ENCODE measurements at regions not wholly inside any gene's neighbourhood (a gene's known extent, or its start where the extent isn't known, plus 50 kb on each side); places are given as distances from the start of the nearest gene placed in this dataset.
"Not testable (repeated sequence)": the region's sequence is repeated elsewhere in the genome, so short reads cannot be mapped to it uniquely, and the experiment has no call there.

DNA sequence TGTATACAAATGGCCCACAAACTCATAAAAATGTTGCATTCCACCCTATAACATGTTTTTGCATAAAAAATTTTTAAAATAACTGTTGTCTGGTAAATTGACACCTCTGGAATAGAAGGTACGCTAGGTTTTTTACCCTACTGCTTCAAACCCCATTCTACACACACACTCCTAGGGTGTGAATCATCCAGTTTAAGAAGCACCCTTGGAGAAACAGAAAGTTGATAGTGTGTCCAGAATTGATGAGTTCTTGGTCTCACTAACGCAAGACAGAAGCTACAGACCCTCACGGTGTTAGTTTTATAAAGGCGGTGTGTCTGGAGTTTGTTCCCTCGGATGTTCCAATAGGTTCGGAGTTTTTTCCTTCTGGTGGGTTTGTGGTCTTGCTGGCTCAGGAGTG is 158.5 kb downstream of the KLRB1 start:
- no peak for DNase-seq (ENCODE audit: low read depth)

DNA sequence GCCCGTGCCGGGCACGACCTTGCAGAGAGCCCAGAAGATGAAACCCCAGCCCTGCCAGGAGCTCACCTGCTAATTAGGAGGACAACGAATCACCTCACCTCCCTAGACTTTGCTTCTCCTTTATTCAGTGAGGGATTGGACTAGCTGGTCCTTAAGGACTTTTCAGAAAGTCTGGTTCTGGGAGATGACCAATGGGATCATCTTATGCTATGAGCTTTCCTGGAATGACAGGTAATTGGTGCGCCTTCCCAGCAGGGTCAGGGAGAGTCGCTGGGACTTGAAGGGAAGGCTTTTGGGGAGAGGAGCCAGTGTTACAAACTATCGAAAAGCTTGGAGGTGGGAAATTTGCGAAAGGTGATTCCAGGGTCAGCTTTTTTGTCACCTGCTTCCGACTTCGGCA is 159.1 kb downstream of the KLRB1 start:
- DNase-seq (ENCODE audit: low read depth): not testable (repeated sequence)

DNA sequence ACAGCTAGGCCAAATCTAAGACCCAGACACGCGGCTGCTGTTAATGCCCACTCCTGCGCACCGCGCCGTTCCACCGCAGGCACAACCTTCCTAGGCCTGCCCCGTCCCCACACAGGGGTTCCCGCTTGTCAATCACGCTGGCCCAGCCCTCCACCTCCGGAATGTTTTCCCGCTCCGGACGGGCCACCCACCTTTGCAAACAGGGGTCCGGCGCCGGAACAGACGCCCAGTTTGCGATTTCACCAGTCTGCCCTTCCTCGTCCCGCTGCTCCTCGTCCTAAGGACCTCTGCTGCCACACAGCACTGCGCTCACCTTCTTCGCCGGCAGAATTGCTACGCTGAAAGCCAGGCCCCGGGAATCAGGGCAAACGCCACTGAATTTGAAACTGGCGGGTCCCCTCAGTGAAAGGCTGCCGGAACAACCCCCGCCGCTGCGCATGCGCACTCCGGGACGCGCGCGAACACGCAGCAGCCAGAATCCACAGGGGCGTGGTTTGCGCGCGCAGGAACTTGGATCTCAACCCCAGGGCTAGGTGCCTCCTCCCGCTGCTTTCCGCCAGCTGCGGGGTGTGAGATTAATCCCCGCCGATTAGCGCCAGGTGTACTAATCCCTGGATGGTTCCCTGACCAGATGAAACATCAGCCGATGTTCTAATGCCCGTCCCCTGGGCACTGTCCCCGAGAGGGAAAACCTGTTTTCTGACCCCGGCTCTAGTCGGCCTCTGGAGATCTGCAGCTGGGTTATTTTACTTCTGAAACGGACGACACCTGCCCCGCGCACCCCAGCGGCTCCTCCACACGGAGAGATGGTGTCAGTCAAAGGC is 159.7 kb downstream of the KLRB1 start:
- DNase-seq (ENCODE audit: low read depth): peak; percentile 86

DNA sequence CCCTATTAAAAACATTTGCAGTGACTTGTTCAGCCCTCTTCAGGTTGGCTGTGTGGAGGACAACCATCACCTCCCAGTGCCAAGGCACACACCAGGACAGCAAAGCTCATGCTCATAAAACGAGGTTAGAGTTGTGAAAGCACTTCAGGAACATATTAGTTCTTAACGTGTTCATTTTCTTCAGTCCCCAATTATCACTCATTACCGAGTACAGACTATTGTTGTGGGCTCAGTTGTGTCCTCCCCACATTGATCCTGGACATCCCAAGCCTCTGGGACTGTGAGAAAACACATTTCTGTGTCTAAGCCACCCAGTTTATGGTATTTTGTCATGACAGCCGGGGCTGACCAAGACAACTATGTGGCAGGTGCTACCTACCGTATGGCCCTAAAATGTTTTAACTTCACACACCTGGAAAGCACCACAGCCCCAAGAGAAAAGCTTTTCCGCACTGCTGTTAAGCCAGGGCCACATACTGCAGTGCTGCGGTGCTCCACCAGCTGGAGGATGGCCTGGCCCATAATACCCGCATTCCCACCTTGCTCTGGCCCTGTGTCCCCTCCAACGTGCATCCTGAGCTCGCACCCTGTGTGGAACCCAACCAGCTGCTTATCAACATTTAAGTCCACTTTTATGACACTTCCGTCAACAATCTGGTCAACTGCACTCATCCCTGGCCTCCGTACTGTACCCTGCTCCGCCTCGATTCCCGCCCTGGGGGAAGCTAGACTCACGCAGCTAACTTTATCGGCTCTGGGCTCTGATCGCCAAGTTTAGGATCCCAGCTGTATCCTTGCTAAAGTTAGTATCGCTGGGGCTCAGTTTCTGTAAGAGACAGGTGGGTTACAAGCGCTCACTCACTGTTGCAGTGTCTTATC is 160.6 kb downstream of the KLRB1 start:
- DNase-seq (ENCODE audit: low read depth): not testable (repeated sequence)

DNA sequence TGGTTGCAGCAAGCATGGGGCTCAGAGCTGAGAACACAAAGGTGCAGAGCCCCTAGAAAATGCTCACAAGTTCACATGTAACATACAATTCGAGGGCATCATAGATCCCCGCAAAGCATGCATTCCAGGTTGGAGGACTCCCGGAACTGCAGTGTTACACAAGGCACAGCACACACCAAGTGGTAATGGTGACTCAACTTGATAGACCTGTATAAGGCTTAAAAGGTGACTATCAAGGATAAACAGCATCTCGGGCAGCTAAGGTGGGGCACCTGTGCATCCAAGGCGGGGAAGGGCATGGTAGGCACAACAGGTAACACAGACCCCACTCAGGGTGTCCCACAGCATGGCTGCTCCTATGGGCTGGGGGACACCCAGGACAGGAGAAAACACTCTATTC is 167.3 kb downstream of the KLRB1 start:
- not testable (repeated sequence) for DNase-seq (ENCODE audit: low read depth)

DNA sequence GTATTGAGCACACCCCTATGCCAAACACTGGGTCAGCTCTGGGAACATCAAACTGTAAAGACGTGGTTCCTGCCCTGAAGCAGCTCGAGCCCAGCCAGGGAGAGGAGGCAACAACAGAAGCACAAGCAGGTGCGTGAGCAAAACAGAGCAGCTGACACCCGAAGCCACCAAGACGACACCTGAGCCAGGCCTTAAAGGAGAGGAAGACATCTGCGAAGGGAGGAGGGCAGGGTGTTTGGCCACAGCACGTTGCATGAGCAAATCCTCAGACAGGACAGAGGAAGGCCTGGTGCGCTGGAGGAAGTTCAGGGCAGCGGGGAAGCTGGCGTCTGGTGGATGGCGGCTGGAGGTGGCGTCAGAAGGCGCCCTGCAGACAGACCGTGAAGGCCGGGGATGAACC is 172.0 kb downstream of the KLRB1 start:
- not testable (repeated sequence) for DNase-seq (ENCODE audit: low read depth)

DNA sequence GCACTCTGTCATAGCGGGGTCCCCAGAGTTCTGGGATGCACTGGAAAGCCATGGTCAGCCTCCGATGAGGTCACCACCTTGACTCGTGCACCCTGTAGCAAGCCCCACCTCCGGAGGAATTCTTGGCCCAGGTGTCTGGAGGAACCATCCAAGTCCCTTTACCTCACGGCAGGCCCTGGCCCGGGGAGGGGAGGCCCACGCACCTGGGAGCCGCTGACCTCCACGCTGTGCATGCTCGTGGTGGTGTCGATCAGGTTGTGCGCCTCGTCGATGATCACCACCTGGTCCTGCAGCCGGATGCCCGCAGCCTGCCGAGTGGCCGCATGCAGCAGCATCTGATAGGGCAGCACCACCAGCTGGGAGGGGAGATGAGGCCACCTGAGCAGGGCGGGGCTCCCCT is 177.3 kb downstream of the KLRB1 start:
- not testable (repeated sequence) for DNase-seq (ENCODE audit: low read depth)

DNA sequence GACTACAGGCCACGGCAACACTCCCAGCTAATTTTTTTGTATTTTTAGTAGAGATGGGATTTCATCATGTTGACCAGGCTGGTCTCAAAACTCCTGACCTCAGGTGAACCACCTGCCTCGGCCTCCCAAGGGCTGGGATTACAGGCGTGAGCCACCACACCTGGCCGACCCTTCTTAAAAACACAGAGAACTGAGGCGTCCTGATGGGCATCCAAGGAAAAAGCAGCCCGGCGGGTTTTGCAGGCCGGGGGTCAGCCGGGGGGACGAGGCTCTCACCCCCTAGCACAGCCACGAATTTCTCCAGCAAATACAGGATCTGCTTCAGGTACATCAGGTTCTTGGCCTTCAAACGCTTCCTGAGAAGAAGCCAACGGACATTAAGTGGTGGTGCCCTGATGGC is 178.9 kb downstream of the KLRB1 start:
- DNase-seq (ENCODE audit: low read depth): not testable (repeated sequence)

DNA sequence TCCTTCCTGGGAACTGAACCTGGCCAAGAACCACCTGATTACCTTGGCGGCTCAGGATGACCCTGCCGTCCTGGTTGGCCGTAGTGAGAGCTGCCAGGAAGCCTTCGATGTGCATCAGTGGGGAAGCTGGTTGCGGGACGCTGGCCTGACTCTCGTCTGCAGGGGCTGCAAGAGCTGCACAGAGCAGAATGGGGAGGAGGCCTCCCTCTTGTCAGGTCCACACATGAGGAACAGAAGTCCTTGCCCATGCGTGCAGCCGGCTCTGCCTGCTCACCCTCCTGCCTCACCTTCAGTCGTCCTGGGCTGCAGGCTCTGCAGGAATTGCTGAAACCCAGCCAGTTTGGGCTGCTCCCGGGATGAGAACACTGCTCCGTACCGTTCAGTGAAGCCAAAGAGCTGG is 182.3 kb downstream of the KLRB1 start:
- not testable (repeated sequence) for DNase-seq (ENCODE audit: low read depth)

DNA sequence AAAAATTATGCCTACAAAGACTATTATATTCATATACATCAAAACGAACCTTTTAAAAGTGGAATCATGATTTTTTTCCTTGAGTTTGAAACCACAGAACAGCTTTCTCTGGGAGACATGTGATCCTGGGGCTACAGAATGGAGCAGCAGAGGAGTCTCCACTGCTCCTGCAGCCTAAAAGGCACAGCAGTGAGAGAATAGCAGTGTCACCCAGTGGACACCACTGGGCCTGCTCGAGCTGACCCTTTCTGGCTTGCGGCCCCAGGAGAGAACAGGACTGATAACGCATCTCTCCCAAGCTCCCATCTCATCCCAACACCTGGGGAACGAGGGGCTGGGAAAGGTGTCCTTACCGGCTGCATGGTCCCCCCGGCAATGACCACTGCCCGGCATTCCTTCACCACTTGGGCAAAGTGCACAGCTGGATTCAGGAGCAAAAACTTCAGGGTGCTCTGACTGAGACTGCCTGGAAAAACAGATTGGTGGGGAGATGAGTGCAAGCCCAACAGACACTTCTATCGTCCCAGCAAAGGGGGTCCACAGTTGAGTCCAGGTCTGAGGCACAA is 183.5 kb downstream of the KLRB1 start:
- DNase-seq (ENCODE audit: low read depth): not testable (repeated sequence)

DNA sequence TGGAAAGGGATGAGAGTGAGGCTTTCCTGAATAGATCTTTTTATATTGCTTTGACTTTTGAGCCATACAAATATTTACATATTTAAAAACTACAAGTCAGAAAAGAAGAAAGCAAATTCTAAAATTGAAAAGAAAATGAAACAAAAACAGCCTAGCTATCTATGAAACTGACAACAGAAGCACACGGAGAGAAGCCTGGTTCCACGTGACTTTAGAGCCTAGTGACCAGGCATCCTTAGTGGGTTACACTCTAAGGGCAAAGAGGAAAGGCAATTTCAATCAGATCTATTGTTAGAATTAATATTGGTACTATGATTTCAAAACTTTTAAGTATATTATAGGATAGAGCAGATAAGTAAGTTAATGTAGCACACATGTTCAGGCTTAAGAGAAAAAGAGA is 185.0 kb downstream of the KLRB1 start:
- not testable (repeated sequence) for DNase-seq (ENCODE audit: low read depth)

DNA sequence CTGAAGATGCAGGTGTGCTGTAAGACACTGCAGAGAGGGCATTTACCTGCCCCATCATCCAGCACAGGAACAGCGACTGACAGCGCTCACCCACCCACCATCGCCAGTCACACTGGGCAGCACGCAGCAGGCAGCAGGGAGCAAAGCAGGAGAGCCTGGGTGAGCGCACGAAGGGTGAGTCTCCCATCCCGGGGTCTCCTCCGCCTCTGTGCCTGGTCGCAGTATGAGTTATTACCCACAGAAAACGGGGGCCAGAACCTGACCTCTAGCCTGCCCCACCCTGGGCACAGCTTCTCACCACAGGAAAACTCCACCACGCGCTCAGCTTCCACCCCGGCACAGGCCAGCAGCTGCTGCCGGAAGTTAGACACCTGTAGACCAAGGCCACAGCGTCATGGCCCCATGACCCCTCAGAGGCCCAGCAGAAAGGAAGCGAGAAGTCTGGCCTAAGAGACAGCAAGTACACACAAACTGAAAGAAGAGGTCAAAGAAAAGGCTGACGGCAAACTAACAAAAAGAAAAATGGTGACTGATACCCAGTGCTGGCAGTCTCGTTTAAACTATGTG is 186.1 kb downstream of the KLRB1 start:
- DNase-seq (ENCODE audit: low read depth): not testable (repeated sequence)

DNA sequence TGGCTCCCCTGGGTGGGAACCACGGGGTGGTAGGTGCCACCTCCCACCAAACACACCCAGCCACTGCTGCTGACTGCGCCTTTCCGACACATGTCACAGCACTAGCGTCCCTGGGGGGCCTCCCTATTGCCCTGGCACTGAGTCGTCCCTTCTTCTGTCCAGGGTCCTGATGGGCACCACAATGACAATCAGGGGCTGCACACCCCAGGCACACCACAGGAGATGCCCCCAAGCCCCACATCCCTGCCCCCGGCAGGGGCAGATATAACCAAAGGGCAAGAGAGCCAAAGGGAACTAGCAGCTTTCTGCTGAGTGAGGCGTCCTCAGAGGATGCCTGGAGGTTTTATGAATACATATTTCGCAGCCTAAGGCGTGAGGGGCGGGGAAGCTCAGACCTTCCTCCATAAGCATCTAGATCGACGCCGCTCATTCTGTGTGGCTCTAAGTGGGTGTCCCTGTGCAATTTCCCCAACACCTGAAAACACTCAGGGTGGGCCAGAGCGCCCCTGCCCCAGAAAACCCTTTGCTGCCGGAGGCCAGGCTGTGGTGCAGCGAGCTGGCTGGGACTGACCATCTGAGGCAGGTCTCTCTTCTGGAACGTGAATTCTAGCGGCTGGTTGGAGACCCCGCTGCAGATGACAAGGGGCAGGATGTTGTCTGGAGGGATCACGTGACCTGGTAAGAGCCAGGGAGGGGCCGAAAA is 186.7 kb downstream of the KLRB1 start:
- not testable (repeated sequence) for DNase-seq (ENCODE audit: low read depth)

DNA sequence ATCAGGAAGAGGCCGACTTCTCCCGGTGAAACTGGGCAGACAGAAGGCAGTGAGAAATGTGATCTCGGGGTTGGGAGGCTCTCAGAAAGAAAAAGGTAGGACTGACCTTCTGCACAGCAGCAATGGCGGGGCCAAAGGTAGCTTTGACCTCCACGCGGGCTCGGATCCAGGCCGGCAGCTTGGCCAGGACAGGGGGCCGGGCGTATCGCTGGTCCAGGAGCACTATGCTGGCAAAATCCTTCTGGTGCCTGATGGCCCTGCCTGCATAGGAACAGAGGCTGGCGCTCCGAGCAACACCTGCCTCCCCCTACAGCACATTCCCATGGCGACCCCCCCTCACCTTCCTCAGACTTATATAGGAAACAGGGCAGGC is 189.1 kb downstream of the KLRB1 start:
- not testable (repeated sequence) for DNase-seq (ENCODE audit: low read depth)

DNA sequence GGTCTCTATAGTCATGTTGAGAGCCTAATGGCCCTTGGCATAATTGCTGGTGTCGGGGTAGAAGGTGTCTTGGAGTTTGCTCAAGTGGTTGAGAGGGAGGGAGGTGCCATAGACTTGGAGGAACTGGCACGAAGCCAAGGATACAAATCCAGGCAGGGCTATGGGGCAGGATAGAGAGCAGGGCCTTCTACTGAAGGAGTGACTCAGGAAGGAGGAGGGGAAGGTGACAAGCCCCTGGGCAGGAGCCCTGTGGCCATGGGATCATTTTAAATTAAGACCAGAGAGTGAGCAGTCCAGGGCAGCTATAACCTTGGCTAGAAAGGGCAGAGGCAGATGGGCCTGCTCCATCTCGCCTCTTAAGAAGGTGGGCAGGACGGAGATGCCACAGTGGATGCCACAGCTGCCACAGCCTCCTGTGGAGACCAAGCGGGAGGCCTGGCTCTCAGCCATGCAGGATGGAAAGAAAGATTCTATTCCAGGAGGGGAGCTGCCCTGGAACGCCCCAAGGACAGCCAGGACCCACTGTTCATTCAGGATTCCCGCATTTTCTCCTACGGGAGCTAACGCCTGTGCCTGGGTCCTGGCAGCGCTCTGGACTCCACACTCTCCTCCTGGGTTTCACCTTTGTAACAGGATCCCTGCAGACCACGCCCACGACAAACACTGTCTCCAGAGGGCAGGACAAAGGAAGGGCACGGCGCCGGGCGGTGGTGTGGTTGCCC is 189.6 kb downstream of the KLRB1 start:
- DNase-seq (ENCODE audit: low read depth): not testable (repeated sequence)

DNA sequence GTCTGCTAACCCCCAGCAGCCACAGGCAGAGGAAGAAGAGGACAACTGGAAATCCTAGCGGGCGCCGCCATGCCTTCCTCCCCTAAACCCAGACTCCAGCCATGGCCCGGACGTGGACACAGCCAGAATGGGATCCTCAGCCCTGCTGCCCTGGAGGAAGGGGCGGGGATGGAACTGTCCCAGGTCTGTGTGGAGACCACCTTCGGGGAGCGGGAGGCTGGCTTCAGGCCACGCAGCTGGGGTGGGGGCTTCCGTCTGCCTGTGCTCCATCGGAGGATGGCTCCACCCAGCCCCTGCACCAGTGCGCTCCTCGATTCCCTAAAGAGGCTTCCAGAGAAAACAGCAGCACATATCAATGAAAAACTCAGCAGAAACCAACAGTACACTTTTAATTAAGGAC is 190.4 kb downstream of the KLRB1 start:
- DNase-seq (ENCODE audit: low read depth): not testable (repeated sequence)

DNA sequence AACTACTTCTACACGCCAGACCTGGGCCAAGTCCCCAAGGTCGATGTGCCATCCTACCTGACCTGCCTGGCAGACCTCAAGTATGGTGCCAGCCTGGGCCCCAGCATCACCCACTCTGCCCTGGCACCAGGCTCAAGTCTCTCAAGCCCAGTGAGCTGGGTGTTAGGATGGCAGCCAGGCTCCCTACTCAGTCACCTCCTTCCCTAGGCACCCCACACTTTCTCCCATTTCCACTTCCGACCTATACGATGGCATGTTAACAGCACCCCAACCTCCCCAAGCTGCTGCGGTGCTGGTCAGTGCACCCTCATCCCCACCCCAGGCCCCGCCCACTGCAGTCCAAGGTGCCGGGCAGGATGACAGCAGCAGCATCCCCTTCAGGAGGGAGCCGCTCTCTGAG is 191.4 kb downstream of the KLRB1 start:
- DNase-seq (ENCODE audit: low read depth): not testable (repeated sequence)

DNA sequence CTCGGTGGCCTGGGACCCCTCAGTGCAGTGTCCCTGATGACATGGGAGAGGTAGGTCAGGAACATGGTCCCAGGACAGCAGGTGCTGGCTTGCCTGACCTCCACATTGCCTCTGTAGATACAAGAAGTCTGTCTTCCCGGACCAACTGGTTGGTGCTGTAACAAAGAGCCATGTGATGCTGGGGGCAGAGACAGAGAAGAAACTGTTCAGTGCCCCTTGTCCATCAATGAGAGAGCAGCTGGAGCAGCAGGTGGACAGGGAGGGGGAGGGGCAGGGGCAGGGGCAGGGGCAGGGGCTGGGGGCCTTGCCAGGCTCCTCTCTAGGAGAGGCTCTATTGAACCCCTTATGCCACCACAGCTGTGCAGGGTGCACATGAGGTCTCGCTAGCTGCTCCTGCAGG is 191.8 kb downstream of the KLRB1 start:
- not testable (repeated sequence) for DNase-seq (ENCODE audit: low read depth)

DNA sequence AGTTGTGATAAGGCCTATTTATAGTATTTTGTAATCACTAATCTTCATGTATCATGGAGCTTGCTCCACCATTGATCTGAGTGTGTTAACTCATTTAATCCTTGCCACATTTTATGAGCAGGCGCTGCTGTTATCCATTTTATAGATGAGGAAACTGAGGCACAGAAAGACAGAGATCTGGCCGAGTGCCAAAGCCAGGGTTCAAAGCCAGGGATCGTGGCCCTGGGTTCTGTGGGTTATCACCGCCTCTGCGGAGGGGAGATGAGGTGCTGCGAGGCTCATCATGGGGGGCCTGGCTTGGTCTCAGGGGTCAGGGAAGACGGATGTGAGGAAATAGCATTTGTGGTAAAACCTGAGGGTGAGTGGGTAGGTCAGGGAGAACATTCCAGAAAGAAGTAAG is 193.9 kb downstream of the KLRB1 start:
- not testable (repeated sequence) for DNase-seq (ENCODE audit: low read depth)

DNA sequence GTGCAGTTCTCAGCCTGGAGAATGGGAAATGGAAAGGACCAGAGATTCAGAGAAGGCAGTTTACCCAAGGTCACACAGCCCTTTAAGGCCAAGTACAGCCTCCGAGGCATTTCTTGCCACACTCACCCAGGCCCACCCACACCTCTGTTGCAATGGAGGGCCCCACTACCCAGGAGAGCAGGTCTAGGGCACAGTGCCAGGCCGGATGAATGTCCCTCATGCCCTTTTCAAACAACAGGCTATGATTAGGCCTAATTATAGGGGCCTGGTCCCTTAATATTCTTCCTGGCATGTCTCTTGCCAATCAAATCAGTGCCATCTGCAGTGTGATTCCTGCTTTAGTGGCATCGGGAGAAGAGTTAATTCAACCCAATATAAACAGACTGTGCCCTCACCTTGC is 195.3 kb downstream of the KLRB1 start:
- not testable (repeated sequence) for DNase-seq (ENCODE audit: low read depth)

Measured in T-helper 22 cell (primary cell).